ENCODE measurements at regions not wholly inside any gene's neighbourhood (a gene's known extent, or its start where the extent isn't known, plus 50 kb on each side); places are given as distances from the start of the nearest gene placed in this dataset.

DNA sequence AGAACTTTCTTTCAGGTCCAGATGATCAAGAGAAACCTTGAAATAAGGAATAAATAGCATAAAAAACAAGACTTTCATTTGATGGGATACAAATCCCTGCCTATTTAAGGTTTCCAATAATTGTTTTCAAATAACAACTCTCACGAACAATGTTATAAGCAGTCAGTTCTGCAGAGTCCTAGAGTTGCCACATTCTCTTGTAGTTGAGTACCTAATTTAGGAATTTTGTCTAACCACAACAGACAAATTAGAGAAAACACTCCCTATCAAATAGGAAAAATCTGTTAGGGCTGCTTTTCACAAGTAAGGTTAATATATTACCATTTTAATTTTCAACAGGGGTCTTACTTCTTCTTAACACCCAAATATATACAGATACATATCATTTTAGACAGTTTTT lies 130.1 kb upstream of the CDH20 start:
- intact Hi-C loops (cut with DNase I, micrococcal nuclease): no loop called here
- Histone ChIP-seq H3K4me1 (ENCODE audit: low read depth) (no peaks in the 10 kb centered on the region), H3K36me3 (ENCODE audit: low read depth) (no peaks in the 10 kb centered on the region), H3K4me3 (no peak overlapping the region), H3K9me3 (no peaks in the 10 kb centered on the region)
- DNase-seq (no peak), ATAC-seq (no peak)
- TF ChIP-seq, protein P1, sequence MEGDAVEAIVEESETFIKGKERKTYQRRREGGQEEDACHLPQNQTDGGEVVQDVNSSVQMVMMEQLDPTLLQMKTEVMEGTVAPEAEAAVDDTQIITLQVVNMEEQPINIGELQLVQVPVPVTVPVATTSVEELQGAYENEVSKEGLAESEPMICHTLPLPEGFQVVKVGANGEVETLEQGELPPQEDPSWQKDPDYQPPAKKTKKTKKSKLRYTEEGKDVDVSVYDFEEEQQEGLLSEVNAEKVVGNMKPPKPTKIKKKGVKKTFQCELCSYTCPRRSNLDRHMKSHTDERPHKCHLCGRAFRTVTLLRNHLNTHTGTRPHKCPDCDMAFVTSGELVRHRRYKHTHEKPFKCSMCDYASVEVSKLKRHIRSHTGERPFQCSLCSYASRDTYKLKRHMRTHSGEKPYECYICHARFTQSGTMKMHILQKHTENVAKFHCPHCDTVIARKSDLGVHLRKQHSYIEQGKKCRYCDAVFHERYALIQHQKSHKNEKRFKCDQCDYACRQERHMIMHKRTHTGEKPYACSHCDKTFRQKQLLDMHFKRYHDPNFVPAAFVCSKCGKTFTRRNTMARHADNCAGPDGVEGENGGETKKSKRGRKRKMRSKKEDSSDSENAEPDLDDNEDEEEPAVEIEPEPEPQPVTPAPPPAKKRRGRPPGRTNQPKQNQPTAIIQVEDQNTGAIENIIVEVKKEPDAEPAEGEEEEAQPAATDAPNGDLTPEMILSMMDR (IDR thresholded peaks at IDR 0.05): no peak

DNA sequence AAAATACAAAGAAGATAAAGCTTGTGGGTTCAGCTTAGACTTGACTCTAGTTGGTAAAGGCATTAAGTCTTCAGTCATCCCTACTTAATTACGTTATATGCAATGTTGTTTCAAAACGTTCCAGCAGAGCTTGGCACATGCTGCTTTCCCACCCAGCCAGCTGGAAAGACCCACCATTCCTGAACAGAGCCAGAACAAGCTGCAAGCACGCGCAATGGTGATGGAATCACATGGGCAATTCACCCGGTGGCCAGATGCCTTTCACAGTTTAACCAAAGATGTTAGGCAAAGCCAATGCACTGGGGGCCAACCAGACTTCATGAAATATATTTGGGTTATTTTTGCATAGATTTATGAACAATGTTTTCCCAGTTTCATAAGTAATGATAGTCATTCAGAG lies 123.4 kb upstream of the CDH20 start:
- H3K4me1 ChIP-seq (ENCODE audit: low read depth): no peaks in the 10 kb centered on the region
- TF ChIP-seq, protein P1 (IDR thresholded peaks at IDR 0.05): no peak
- H3K9me3 ChIP-seq: no peaks in the 10 kb centered on the region
- H3K4me3 ChIP-seq: no peak overlapping the region
- ATAC-seq (no peak), DNase-seq (no peak)
- intact Hi-C loops (cut with DNase I, micrococcal nuclease): no loop called here
- H3K36me3 ChIP-seq (ENCODE audit: low read depth): no peaks in the 10 kb centered on the region

DNA sequence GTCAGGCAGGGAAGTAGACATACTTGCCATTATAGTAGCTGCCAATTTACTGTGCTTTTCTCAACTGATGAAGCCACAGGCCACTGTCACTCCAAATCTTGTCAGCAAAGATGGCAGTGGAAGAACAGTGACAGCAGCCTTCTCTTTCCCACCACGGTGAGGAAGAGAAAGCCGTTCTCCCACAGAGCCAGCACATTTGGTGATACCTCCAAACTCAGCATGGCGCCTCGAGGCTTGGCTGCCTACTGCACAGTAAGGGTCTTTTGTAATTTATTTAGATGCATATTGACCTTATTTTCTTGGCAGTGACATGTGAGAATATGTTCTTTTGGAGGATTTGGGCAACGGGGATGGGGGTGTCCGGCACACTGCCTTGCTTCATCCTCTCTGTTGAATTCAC lies 117.2 kb upstream of the CDH20 start:
- H3K36me3 ChIP-seq (ENCODE audit: low read depth): no peaks in the 10 kb centered on the region
- no peak for ATAC-seq
- no peaks in the 10 kb centered on the region for H3K9me3 ChIP-seq
- intact Hi-C loops (cut with DNase I, micrococcal nuclease): no loop called here
- no peak overlapping the region for H3K4me3 ChIP-seq
- no peaks in the 10 kb centered on the region for H3K4me1 ChIP-seq (ENCODE audit: low read depth)
- TF ChIP-seq, protein P1 (IDR thresholded peaks at IDR 0.05): no peak
- DNase-seq: no peak

DNA sequence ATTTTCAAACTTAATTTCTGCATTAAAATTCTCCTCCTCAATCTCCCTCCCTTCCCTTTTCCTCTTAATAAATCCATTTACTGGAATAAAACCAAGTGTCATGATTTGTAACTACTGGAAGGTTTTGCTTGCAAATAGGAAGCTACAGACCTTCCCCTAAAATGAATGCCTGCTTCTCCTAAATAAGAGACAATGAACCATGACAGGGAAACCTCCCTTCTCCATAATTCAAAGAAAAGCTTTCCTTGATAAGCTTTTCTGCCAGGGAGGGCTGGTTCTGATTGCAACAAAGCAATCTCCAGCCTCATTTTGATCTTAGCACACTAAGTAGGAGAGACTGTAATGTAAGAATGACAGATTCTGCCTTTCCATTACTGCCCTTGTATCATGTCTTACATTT lies 111.0 kb upstream of the CDH20 start:
- no peak for DNase-seq
- H3K4me3 ChIP-seq: no peak overlapping the region
- H3K9me3 ChIP-seq: no peaks in the 10 kb centered on the region
- TF ChIP-seq, protein P1 (IDR thresholded peaks at IDR 0.05): no peak
- ATAC-seq: no peak
- H3K36me3 ChIP-seq (ENCODE audit: low read depth): no peaks in the 10 kb centered on the region
- H3K4me1 ChIP-seq (ENCODE audit: low read depth): no peaks in the 10 kb centered on the region
- intact Hi-C loops (cut with DNase I, micrococcal nuclease): no loop called here

DNA sequence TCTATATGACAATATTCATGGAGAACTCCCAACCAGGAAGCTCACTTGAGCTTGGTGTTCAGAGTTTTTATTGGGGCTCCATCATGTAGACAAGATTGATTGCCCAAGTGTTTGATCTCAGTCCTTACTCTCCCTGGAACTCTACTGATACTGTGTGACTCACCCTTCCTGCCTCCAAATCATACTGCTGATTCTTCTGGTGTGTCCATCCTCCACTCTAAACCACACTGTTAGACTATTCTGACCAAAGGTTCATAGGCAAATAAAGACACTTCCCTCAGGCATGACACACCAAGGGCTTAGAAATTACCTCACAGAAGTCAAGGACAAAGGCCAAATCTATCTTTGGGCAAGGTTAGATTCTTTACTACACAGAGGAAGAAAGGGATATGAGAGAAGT lies 107.9 kb upstream of the CDH20 start:
- no peak for DNase-seq
- Histone ChIP-seq H3K4me3 (no peak overlapping the region), H3K9me3 (no peaks in the 10 kb centered on the region), H3K36me3 (ENCODE audit: low read depth) (no peaks in the 10 kb centered on the region), H3K4me1 (ENCODE audit: low read depth) (no peaks in the 10 kb centered on the region)
- peak; percentile 50 for ATAC-seq
- intact Hi-C loops (cut with DNase I, micrococcal nuclease): no loop called here
- TF ChIP-seq, protein P1 (IDR thresholded peaks at IDR 0.05): no peak

DNA sequence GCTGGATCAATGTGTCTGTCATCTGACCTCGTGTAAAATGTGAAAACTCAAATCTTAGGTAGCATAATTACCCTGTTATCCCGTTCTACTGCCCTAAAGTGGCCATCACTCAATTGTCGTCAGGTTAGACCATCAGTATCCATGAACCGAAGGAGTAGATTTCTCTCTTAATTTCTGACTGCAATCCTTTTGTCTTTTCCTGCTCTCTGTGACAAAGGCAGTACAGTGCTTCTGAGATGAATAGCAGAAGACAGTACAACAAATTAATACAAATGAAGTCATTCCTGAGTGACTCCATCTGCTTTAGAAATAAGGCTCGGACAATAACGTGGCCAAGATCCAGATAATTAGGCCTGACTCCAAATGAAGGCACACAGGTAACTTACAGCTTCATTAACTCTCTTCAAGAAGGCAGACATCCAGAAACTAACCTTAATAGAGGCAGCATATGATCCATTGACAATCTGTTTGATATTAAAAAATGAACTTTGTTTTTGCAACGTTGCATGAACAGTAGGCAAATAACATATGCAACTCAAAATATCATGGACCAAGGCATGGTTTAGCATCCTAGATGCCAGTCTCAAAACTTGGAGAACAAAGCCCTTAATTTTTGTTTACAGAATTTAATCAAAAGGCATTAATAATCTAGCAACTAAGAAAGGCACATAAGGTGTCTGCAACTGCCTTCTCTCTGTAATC lies 96.7 kb upstream of the CDH20 start:
- ATAC-seq (no peak), DNase-seq (no peak)
- Histone ChIP-seq H3K4me1 (ENCODE audit: low read depth) (no peaks in the 10 kb centered on the region), H3K9me3 (no peaks in the 10 kb centered on the region), H3K4me3 (no peak overlapping the region), H3K36me3 (ENCODE audit: low read depth) (no peaks in the 10 kb centered on the region)
- intact Hi-C loops (cut with DNase I, micrococcal nuclease): no loop called here
- TF ChIP-seq, protein P1 (IDR thresholded peaks at IDR 0.05): no peak

Data from mucosa of descending colon (tissue), 3 donors.